K562 (cell line): ENCODE measurements at regions not wholly inside any gene's neighbourhood (a gene's known extent, or its start where the extent isn't known, plus 50 kb on each side); places are given as distances from the start of the nearest gene placed in this dataset.

Experiments used
- ATAC-seq: fragments of 200-7000 bp; cut with Tn5 transposase; 3 replicates; pipeline ENCODE4 v1.9.1; 2020; ENCODE audit warnings: moderate library complexity
- BruUV-seq: library from RNA; stranded (reverse); fragments of 400-500 nt; replicated peaks from 2 replicates; lab custom pipeline; 2021; lab: Mats Ljungman, UMichigan
- CTCF ChIA-PET: fragments of 300-600 bp; formaldehyde crosslinking; extraction: SDS; loops from one replicate; lab custom pipeline; 2021; ENCODE audit warnings: low intra/inter-chr PET ratio; lab: Yijun Ruan, JAX
- POLR2A ChIA-PET: fragments of 300-600, 350-650 bp; sonication (Branson Sonifier 250); formaldehyde crosslinking; extraction: SDS; loops from one replicate; lab custom pipeline; 2021; ENCODE audit warnings: antibody characterized with exemption, inconsistent platforms; lab: Yijun Ruan, JAX
- DNase-seq, 4 experiments: peaks; one replicate each; pipeline versions ENCODE4 v3.0.0 to v3.0.0-alpha.2; 2011 to 2018; ENCODE audit warnings: low spot score in 3 of 4, mixed read lengths in 3 of 4; ENCODE audit errors: extremely low read depth in 1 of 4
- FAIRE-seq: peaks from 2 replicates; lab custom pipeline; 2011; peaks lifted over from hg19 to GRCh38; lab: Jason Lieb, UNC
- H2AFZ ChIP-seq: 2 replicates; pipeline ENCODE4 v1.6.0; 2011; ENCODE audit warnings: low read depth, low read length, control low read depth, inconsistent platforms
- H3K27ac ChIP-seq: fragments of 200-600 bp; 3 replicates; pipeline ENCODE4 v1.8.0; 2011; ENCODE audit warnings: low read depth, mild to moderate bottlenecking, control low read depth, inconsistent platforms, low read length, moderate library complexity, mixed read lengths; ENCODE audit errors: extremely low read depth
- H3K27me3 ChIP-seq, 2 experiments: fragments of 300-600 bp in 1 of 2; 2 replicates in 1 of 2; 3 replicates in 1 of 2; pipeline versions ENCODE4 v1.6.0 to v1.8.0; 2011; ENCODE audit warnings: inconsistent platforms in 2 of 2, low read length in 2 of 2, mild to moderate bottlenecking in 1 of 2, mixed read lengths in 1 of 2, moderate library complexity in 1 of 2; ENCODE audit not compliant: control insufficient read depth in 2 of 2, insufficient read depth in 2 of 2
- H3K36me3 ChIP-seq: fragments of 300-600 bp; 3 replicates; pipeline ENCODE4 v1.8.0; 2011; ENCODE audit warnings: mild to moderate bottlenecking, low read length, inconsistent platforms; ENCODE audit not compliant: control insufficient read depth, insufficient read depth
- H3K4me1 ChIP-seq, 2 experiments: fragments of 200-600 bp in 1 of 2; replicated peaks in 1 of 2; 2 replicates in 1 of 2; 3 replicates in 1 of 2; pipeline versions ENCODE4 v1.5.1 to v1.8.0; 2011; ENCODE audit warnings: inconsistent platforms in 2 of 2, low read length in 2 of 2, mild to moderate bottlenecking in 1 of 2, mixed read lengths in 1 of 2, moderate library complexity in 1 of 2; ENCODE audit not compliant: control insufficient read depth in 2 of 2, insufficient read depth in 2 of 2
- H3K4me2 ChIP-seq: 2 replicates; pipeline ENCODE4 v1.6.1; 2011; ENCODE audit warnings: low read length, control low read depth, inconsistent platforms, mixed read lengths; ENCODE audit not compliant: insufficient read depth
- H3K4me3 ChIP-seq: fragments of 200-600 bp; sonication (generic), shearing (Covaris generic); 2 replicates; pipeline ENCODE4 v1.5.1; 2016; ENCODE audit warnings: control low read depth, inconsistent platforms
- H3K79me2 ChIP-seq: fragments of 200-600 bp; 3 replicates; pipeline ENCODE4 v1.8.0; 2011; ENCODE audit warnings: low read length, inconsistent platforms; ENCODE audit not compliant: control insufficient read depth, insufficient read depth
- H3K9ac ChIP-seq, 2 experiments: 2 replicates each; pipeline versions ENCODE4 v1.6.0 to v1.6.1; 2011; ENCODE audit warnings: low read depth in 2 of 2, low read length in 2 of 2, control low read depth in 1 of 2, inconsistent platforms in 1 of 2, mild to moderate bottlenecking in 1 of 2, mixed read lengths in 1 of 2; ENCODE audit not compliant: insufficient read depth in 1 of 2
- H3K9me1 ChIP-seq: one replicate; pipeline ENCODE4 v1.6.0; 2011; ENCODE audit warnings: inconsistent platforms, mild to moderate bottlenecking, low read length, moderate library complexity; ENCODE audit not compliant: control insufficient read depth, insufficient read depth
- H3K9me3 ChIP-seq: replicated peaks from 2 replicates; pipeline ENCODE4 v1.5.1; 2011; ENCODE audit warnings: low read depth, low read length, inconsistent platforms; ENCODE audit not compliant: control insufficient read depth, insufficient read depth
- H4K20me1 ChIP-seq: replicated peaks from 2 replicates; pipeline ENCODE4 v1.6.1; 2011; ENCODE audit warnings: low read length, inconsistent platforms, mixed read lengths; ENCODE audit not compliant: control insufficient read depth, insufficient read depth
- CBFB ChIP-seq: sonication (generic); formaldehyde crosslinking; IDR thresholded peaks from 2 replicates; pipeline ENCODE4 v1.4.0; 2020; ENCODE audit warnings: mild to moderate bottlenecking, missing genetic modification reagents
- DMBX1 ChIP-seq: fragments of 250-450 bp; sonication (Bioruptor Pico); IDR thresholded peaks from 2 replicates; pipeline ENCODE4 v1.8.0; 2022; ENCODE audit warnings: inconsistent platforms, mild to moderate bottlenecking, moderate library complexity, borderline replicate concordance
- ETV5 ChIP-seq: sonication (generic); formaldehyde crosslinking; IDR thresholded peaks from 2 replicates; pipeline ENCODE4 v1.4.0; 2020; ENCODE audit warnings: low read depth, mild to moderate bottlenecking, missing genetic modification reagents
- NFIX ChIP-seq: fragments of 250-450 bp; sonication (Bioruptor Pico); IDR thresholded peaks from 2 replicates; pipeline ENCODE4 v1.4.0; 2020; ENCODE audit warnings: low read depth, mild to moderate bottlenecking, moderate library complexity
- NUFIP1 ChIP-seq: fragments of 450-650 bp; IDR thresholded peaks from 2 replicates; pipeline ENCODE4 v1.6.1; 2018; ENCODE audit not compliant: partially characterized antibody
- RBM34 ChIP-seq: fragments of 200-400 bp; formaldehyde crosslinking; IDR thresholded peaks from 2 replicates; pipeline ENCODE4 v1.6.1; 2018; ENCODE audit warnings: low read length, borderline replicate concordance; ENCODE audit not compliant: insufficient read depth
- ZBTB33 ChIP-seq: sonication (generic); formaldehyde crosslinking; IDR thresholded peaks from 2 replicates; pipeline ENCODE4 v1.8.1; 2023; ENCODE audit warnings: mild to moderate bottlenecking, missing genetic modification reagents
- ZNF140 ChIP-seq: fragments of 250-450 bp; sonication (Bioruptor Pico); IDR thresholded peaks from 2 replicates; pipeline ENCODE4 v1.8.0; 2021; ENCODE audit warnings: moderate library complexity, mild to moderate bottlenecking, inconsistent platforms
- WGBS: fragments of 100-300 bp; shearing (Covaris generic); methylation state at CpG from one replicate; pipeline ENCODE4 v1.1.6; 2016; ENCODE audit warnings: low coverage, mixed read lengths; ENCODE audit not compliant: insufficient coverage; ENCODE audit errors: missing lambda C conversion rate; 5-methylcytosine and 5-hydroxymethylcytosine counted together
- in situ Hi-C: fragments of 300-500 bp; cut with MboI; formaldehyde crosslinking; loops from 4 replicates; pipeline ENCODE4 v1.15.0; 2018; ENCODE audit warnings: inconsistent platforms, mixed read lengths
- intact Hi-C: fragments of 100-400 bp; cut with micrococcal nuclease; formaldehyde crosslinking; loops from 2 replicates; pipeline ENCODE4 v1.14.2; 2022

- Histone ChIP-seq H3K27ac (no peak overlapping the region), H3K36me3 (no peaks in the 10 kb centered on the region), H3K4me1 (no peaks in the 10 kb centered on the region), H3K9me1 (no peaks in the 10 kb centered on the region), H3K27me3 (no peaks in the 10 kb centered on the region), H3K9me3 (no peaks in the 10 kb centered on the region), H3K4me2 (no peak overlapping the region), H2AFZ (no peak overlapping the region), H3K4me3 (no peak overlapping the region), H4K20me1 (no peaks in the 10 kb centered on the region), H3K79me2 (no peaks in the 10 kb centered on the region), H3K9ac (no peak overlapping the region)
- TF ChIP-seq ZNF140 (CRISPR knock-in tag) (no peak), NUFIP1 (no peak), ETV5 (CRISPR knock-in tag) (no peak), NFIX (no peak), RBM34 (no peak), CBFB (CRISPR knock-in tag) (no peak), ZBTB33 (no peak), DMBX1 (CRISPR knock-in tag) (no peak)
- ATAC-seq (no peak), FAIRE-seq (no peak), DNase-seq (no peak)
- CTCF ChIA-PET, result no interaction called here
- intact Hi-C loops (no loop called here), in situ Hi-C loops (no loop called here)
- 4% methylated on average over 8 of the region's 8 CpGs for WGBS
- no TSS peak for BruUV-seq
- POLR2A ChIA-PET, result no interaction called here
These were observed 168.1 kb upstream of the PRICKLE1 start for GRCh38 chr12:42757624-42758119.
